ENCODE measurements at regions not wholly inside any gene's neighbourhood (a gene's known extent, or its start where the extent isn't known, plus 50 kb on each side); places are given as distances from the start of the nearest gene placed in this dataset.
A peak's percentile ranks its signal among the peaks of the same experiment; 100 is the strongest.

DNA sequence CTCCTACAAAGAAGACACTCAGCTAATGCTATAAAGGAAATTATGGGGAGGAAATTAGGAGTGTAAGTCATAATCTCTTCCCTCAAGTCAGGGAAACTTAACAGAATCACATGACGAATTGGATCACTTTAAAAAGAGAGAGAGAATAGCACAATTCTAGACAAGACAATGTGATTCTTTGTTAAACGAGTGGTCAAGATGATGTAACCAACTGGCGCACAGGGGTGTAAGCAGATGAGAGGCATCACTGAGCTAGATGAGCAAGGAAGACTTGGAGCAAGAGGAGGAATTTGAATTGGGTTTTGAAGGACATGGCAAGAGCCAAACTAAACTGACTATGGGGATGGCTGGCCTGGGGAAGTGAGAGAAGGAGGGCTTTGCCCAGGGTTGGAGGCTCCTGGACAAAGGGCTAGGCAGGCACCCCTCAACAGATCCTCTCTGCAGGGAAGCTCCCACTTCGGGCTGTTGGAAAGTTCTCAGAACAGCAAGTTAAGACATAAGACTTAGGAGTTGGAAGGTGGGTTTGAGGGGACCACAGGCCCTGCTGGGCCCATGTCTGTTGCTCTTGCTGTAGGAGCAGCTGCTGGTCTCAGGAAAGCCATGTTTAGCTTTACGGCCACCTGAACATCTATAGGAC is 123.9 kb upstream of the GRIK3 start:
- Mint-ChIP-seq H3K4me3 (no peak overlapping the region), H3K36me3 (no peaks in the 10 kb centered on the region), H3K27ac (no peak overlapping the region), H3K9me3 (no peaks in the 10 kb centered on the region), H3K4me1 (ENCODE audit: low read depth in 2 of 2) (no peaks in the 10 kb centered on the region), H3K27me3 (peaks cover 15 to 51% of the 10 kb centered on the region in 2 donors)
- ATAC-seq (no peak), DNase-seq (ENCODE audit: low spot score) (no peak)

DNA sequence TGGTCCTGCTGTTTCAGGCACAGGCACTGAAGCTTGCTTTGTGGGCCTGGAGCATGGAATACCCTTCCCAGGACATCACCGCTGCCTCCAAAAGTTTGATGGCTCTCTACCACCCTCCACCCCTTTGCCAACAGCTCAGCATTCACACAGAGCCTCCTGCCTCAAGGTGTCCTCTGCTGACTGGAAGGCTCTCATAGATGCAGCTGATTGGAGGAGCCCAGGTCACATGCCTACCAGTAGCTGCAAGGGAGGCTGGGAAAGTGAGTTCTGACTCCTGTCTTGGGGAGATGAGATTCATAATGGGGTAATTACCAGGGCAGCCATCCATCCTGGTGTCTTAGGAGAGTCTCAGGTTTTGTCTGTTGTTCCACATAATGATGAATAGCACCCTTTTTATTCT is 124.8 kb upstream of the GRIK3 start:
- Mint-ChIP-seq H3K27ac (no peak overlapping the region), H3K9me3 (no peaks in the 10 kb centered on the region), H3K4me1 (ENCODE audit: low read depth in 2 of 2) (no peaks in the 10 kb centered on the region), H3K27me3 (peaks cover 12 to 45% of the 10 kb centered on the region in 2 donors), H3K4me3 (no peak overlapping the region), H3K36me3 (no peaks in the 10 kb centered on the region)
- DNase-seq (ENCODE audit: low spot score): no peak
- ATAC-seq: no peak

DNA sequence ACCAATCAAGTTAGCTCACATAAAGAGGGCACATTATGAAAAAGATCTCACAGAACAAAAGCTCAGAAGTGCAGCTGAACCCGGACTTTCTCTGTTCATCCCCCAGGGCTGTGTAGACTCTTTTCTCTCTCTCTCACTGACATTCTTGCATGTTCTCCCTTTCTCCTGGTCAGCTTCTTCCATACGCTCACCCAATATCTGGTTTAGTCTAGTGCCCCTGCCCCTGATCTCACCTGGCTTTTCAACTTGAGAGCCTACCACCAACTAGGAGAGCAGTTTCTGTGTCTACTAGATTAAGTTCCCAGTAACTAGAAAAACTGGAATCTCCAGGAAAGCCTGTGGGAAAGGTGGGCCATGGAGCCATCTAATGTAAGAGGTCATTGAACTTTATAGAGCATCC is 126.9 kb upstream of the GRIK3 start:
- no peaks in the 10 kb centered on the region for H3K36me3 Mint-ChIP-seq

GRCh38 chr1:37162059-37162458 is 127.7 kb upstream of the GRIK3 start:
- no peak overlapping the region for H3K27ac Mint-ChIP-seq
- DNase-seq (ENCODE audit: low spot score): no peak
- H3K27me3 Mint-ChIP-seq: peaks cover 15 to 53% of the 10 kb centered on the region in 2 donors
- H3K9me3 Mint-ChIP-seq: no peaks in the 10 kb centered on the region
- H3K4me3 Mint-ChIP-seq: no peak overlapping the region
- no peaks in the 10 kb centered on the region for H3K36me3 Mint-ChIP-seq
- no peak for ATAC-seq
- H3K4me1 Mint-ChIP-seq (ENCODE audit: low read depth in 2 of 2): no peaks in the 10 kb centered on the region

More for the DNA sequence above, 126.9 kb upstream of the GRIK3 start:
- Mint-ChIP-seq H3K27me3 (peaks cover 11 to 45% of the 10 kb centered on the region in 2 donors), H3K4me1 (ENCODE audit: low read depth in 2 of 2) (no peaks in the 10 kb centered on the region), H3K9me3 (no peaks in the 10 kb centered on the region), H3K27ac (no peak overlapping the region), H3K4me3 (no peak overlapping the region)
- ATAC-seq: no peak
- no peak for DNase-seq (ENCODE audit: low spot score)

DNA sequence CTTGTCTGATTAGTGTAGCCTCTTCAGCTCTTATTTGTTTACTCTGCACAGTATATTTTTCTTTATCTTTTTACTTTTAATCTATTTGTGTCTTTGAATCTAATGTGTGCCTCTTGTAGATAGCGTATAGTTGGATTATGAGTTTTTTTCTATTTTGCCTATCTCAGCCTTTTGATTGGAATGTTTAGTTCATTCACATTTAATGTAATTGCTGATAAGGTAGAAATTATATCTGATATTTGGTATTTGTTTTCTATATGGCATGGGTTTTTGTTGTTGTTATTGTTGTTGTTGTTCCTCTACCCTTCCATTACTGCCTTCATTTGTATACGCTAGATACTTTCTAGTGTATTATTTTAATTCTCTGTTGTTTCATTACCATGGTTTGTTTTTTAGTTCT is 131.7 kb upstream of the GRIK3 start:
- H3K36me3 Mint-ChIP-seq: no peaks in the 10 kb centered on the region
- ATAC-seq (no peak), DNase-seq (ENCODE audit: low spot score) (no peak)
- no peak overlapping the region for H3K27ac Mint-ChIP-seq
- H3K27me3 Mint-ChIP-seq: peaks cover 20 to 67% of the 10 kb centered on the region in 2 donors
- no peaks in the 10 kb centered on the region for H3K4me1 Mint-ChIP-seq (ENCODE audit: low read depth in 2 of 2)
- H3K9me3 Mint-ChIP-seq: no peaks in the 10 kb centered on the region
- H3K4me3 Mint-ChIP-seq: no peak overlapping the region

DNA sequence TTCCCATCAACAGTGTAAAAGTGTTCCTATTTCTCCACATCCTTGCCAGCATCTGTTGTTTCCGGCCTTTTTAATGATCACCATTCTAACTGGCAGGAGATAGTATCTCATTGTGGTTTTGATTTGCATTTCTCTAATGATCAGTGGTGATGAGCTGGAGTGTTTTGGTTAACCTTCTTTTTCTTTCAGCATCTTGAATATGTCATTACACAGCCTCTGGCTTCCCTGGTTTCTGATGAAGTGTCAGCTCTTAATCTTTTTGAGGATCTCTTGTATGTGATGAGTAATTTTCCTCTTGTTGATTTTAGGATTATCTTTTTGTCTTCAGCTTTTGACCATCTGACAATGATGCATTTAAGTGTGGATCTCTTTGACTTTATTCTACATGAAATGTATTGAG is 133.2 kb upstream of the GRIK3 start:
- Mint-ChIP-seq H3K27me3 (peaks cover 20 to 55% of the 10 kb centered on the region in 2 donors), H3K36me3 (no peaks in the 10 kb centered on the region), H3K4me1 (ENCODE audit: low read depth in 2 of 2) (no peaks in the 10 kb centered on the region), H3K27ac (no peak overlapping the region), H3K4me3 (no peak overlapping the region), H3K9me3 (no peaks in the 10 kb centered on the region)
- ATAC-seq (no peak), DNase-seq (ENCODE audit: low spot score) (no peak)

DNA sequence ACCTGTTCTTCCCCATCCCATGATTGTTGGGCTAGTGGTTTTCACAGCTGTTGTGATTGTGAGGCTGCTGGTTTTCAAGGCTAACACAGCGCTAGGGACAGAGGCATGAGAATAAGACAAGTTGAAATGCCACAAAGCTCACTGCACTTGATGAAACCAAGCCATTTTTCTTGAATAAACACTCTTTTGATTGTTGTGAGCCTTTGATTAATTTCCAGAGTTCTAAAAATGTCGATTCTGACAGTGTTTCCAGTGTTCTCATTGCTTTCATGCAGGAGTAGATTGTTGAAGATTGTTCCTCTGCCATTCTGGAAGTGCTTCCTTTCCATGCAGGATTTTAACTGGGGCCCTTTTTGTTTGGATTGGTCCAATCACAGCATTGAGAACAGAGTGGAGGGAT is 134.9 kb upstream of the GRIK3 start:
- Mint-ChIP-seq H3K36me3 (no peaks in the 10 kb centered on the region), H3K27me3 (peaks cover 24 to 60% of the 10 kb centered on the region in 2 donors), H3K9me3 (no peaks in the 10 kb centered on the region), H3K4me1 (ENCODE audit: low read depth in 2 of 2) (no peaks in the 10 kb centered on the region), H3K27ac (no peak overlapping the region), H3K4me3 (no peak overlapping the region)
- no peak for DNase-seq (ENCODE audit: low spot score)
- no peak for ATAC-seq

- Mint-ChIP-seq H3K27ac (no peak overlapping the region), H3K36me3 (no peaks in the 10 kb centered on the region), H3K4me3 (no peak overlapping the region), H3K27me3 (peaks cover 29 to 59% of the 10 kb centered on the region in 2 donors), H3K9me3 (no peaks in the 10 kb centered on the region), H3K4me1 (ENCODE audit: low read depth in 2 of 2) (no peaks in the 10 kb centered on the region)
- DNase-seq (ENCODE audit: low spot score): no peak
- no peak for ATAC-seq
Observed at GRCh38 chr1:37169743-37170275, 135.5 kb upstream of the GRIK3 start.

DNA sequence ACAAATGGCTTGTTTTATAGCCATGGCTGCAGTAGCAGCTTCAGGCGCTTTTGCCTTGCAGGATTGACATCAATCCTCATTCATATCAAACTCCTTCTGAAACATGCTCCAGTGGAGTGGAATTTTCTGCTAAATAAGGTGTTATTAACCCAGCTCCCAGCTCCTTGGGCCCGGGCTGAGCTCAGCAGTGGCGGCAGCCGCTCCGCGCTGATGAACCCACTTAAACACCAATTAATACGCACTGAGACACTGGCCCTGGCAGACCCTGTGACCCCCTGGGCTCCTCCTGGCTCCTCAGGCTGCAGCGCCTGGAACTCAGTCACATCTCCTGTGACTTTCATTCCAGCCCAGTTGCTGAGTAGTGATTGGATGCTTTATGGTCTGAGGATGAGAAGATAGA is 137.4 kb upstream of the GRIK3 start:
- Mint-ChIP-seq H3K27me3 (peaks cover 36 to 40% of the 10 kb centered on the region in 2 donors), H3K27ac (no peak overlapping the region), H3K9me3 (no peaks in the 10 kb centered on the region), H3K36me3 (no peaks in the 10 kb centered on the region), H3K4me3 (no peak overlapping the region), H3K4me1 (ENCODE audit: low read depth in 2 of 2) (no peaks in the 10 kb centered on the region)
- ATAC-seq: no peak
- DNase-seq (ENCODE audit: low spot score): no peak

GRCh38 chr1:37174341-37174740 is 140.0 kb upstream of the GRIK3 start:
- Mint-ChIP-seq H3K27ac (no peak overlapping the region), H3K4me3 (no peak overlapping the region), H3K9me3 (no peaks in the 10 kb centered on the region), H3K36me3 (no peaks in the 10 kb centered on the region), H3K27me3 (peaks cover 16 to 25% of the 10 kb centered on the region in 2 donors), H3K4me1 (ENCODE audit: low read depth in 2 of 2) (no peaks in the 10 kb centered on the region)
- ATAC-seq: no peak
- no peak for DNase-seq (ENCODE audit: low spot score)

GRCh38 chr1:37174876-37175275 is 140.6 kb upstream of the GRIK3 start:
- ATAC-seq: no peak
- H3K36me3 Mint-ChIP-seq: no peaks in the 10 kb centered on the region
- no peaks in the 10 kb centered on the region for H3K9me3 Mint-ChIP-seq
- DNase-seq (ENCODE audit: low spot score): no peak
- peaks cover 16 to 29% of the 10 kb centered on the region in 2 donors for H3K27me3 Mint-ChIP-seq
- no peaks in the 10 kb centered on the region for H3K4me1 Mint-ChIP-seq (ENCODE audit: low read depth in 2 of 2)
- H3K4me3 Mint-ChIP-seq: no peak overlapping the region
- no peak overlapping the region for H3K27ac Mint-ChIP-seq

- ATAC-seq (peak in 1 of 2 donors; percentile 47), DNase-seq (ENCODE audit: low spot score) (no peak)
- H3K4me3 Mint-ChIP-seq: no peak overlapping the region
- H3K27ac Mint-ChIP-seq: no peak overlapping the region
- H3K4me1 Mint-ChIP-seq (ENCODE audit: low read depth in 2 of 2): no peaks in the 10 kb centered on the region
- H3K27me3 Mint-ChIP-seq: peaks cover 18 to 33% of the 10 kb centered on the region in 2 donors
- no peaks in the 10 kb centered on the region for H3K36me3 Mint-ChIP-seq
- no peaks in the 10 kb centered on the region for H3K9me3 Mint-ChIP-seq
Observed at GRCh38 chr1:37175666-37176215, 141.4 kb upstream of the GRIK3 start.

- DNase-seq (ENCODE audit: low spot score) (no peak), ATAC-seq (no peak)
- no peak overlapping the region for H3K27ac Mint-ChIP-seq
- no peak overlapping the region for H3K4me3 Mint-ChIP-seq
- H3K4me1 Mint-ChIP-seq (ENCODE audit: low read depth in 2 of 2): no peaks in the 10 kb centered on the region
- H3K36me3 Mint-ChIP-seq: no peaks in the 10 kb centered on the region
- H3K27me3 Mint-ChIP-seq: peaks cover 18 to 33% of the 10 kb centered on the region in 2 donors
- H3K9me3 Mint-ChIP-seq: no peaks in the 10 kb centered on the region
Observed at GRCh38 chr1:37176269-37176668, 142.0 kb upstream of the GRIK3 start.

DNA sequence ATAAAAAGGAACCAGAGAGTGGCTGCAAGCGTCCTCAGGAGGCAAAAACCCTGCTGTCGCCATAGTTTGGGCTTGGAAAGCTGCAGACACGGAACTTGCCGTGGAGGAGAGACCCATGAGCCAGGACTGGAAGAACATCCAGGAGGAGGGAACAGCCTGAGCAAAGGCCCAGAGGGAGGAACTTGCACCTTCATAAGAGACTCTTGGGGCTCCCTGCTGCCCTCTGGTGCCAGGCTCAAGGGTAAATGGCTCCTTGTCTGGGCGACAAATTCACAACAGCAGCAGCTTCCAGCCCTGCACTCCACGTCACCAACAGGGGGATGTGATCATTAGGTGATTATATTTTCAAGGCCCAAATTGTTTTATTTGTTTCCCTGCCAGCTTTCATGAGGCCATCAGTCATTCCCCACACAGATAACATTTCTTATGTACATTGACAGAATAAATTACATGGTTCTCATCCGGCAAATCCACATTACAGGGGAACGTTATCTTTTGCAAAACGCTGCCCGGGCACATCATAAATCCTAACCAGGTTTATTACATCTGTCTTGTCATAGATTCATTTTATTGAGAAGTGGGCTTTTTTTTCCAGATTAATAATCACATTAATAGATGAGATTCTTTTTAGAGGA is 143.0 kb upstream of the GRIK3 start:
- Mint-ChIP-seq H3K27ac (no peak overlapping the region), H3K9me3 (no peaks in the 10 kb centered on the region), H3K4me3 (no peak overlapping the region), H3K36me3 (no peaks in the 10 kb centered on the region), H3K27me3 (peaks cover 22 to 36% of the 10 kb centered on the region in 2 donors), H3K4me1 (ENCODE audit: low read depth in 2 of 2) (no peaks in the 10 kb centered on the region)
- DNase-seq (ENCODE audit: low spot score) (no peak), ATAC-seq (no peak)
